WTC11 (cell line): ENCODE measurements at regions not wholly inside any gene's neighbourhood (a gene's known extent, or its start where the extent isn't known, plus 50 kb on each side); places are given as distances from the start of the nearest gene placed in this dataset.

Experiments
- ATAC-seq: fragments of 200-7000 bp; cut with Tn5 transposase; 2 replicates; pipeline ENCODE4 v1.10.0; 2021; ENCODE audit warnings: mild to moderate bottlenecking, moderate library complexity
- CTCF ChIA-PET: fragments of 300-600 bp; sonication (Branson Sonifier 250); formaldehyde crosslinking; loops from one replicate; lab custom pipeline; 2021; ENCODE audit warnings: antibody characterized with exemption; lab: Charles Lee
- POLR2A ChIA-PET: fragments of 350-600 bp; sonication (Branson Sonifier 250); formaldehyde crosslinking; loops from one replicate; lab custom pipeline; 2021; ENCODE audit warnings: antibody characterized with exemption; lab: Charles Lee
- DNase-seq: peaks from one replicate; pipeline ENCODE4 v3.0.0; 2021; ENCODE audit warnings: low spot score
- H3K27ac Mint-ChIP-seq: 2 replicates; pipeline ENCODE4 v1.8.0; 2021; ENCODE audit warnings: mixed read lengths
- H3K27me3 Mint-ChIP-seq: 2 replicates; pipeline ENCODE4 v1.8.0; 2021; ENCODE audit warnings: low read depth, mild to moderate bottlenecking, moderate library complexity, mixed read lengths
- H3K36me3 Mint-ChIP-seq: 2 replicates; pipeline ENCODE4 v1.8.0; 2021; ENCODE audit warnings: mixed read lengths
- H3K4me1 Mint-ChIP-seq: 2 replicates; pipeline ENCODE4 v1.8.0; 2022; ENCODE audit warnings: mixed read lengths
- H3K4me3 Mint-ChIP-seq: 2 replicates; pipeline ENCODE4 v1.8.0; 2021; ENCODE audit warnings: mild to moderate bottlenecking, moderate library complexity, mixed read lengths
- H3K9me3 Mint-ChIP-seq: 2 replicates; pipeline ENCODE4 v1.8.0; 2021; ENCODE audit warnings: mixed read lengths
- CREM ChIP-seq: sonication (generic); formaldehyde crosslinking; IDR thresholded peaks from 2 replicates; pipeline ENCODE4 v1.8.1; 2022; ENCODE audit warnings: mild to moderate bottlenecking, missing genetic modification reagents, moderate library complexity
- FOXK1 ChIP-seq: sonication (generic); formaldehyde crosslinking; IDR thresholded peaks from 2 replicates; pipeline ENCODE4 v1.8.0; 2022; ENCODE audit warnings: mild to moderate bottlenecking, moderate library complexity, missing genetic modification reagents
- IRF2 ChIP-seq: sonication (generic); formaldehyde crosslinking; IDR thresholded peaks from 2 replicates; pipeline ENCODE4 v1.8.0; 2022; ENCODE audit warnings: low read depth, missing genetic modification reagents, borderline replicate concordance
- JAZF1 ChIP-seq: fragments of 250-450 bp; sonication (Bioruptor Pico); IDR thresholded peaks from 2 replicates; pipeline ENCODE4 v1.9.0; 2021; ENCODE audit warnings: moderate library complexity, mild to moderate bottlenecking, inconsistent platforms
- MYBL2 ChIP-seq: sonication (generic); formaldehyde crosslinking; IDR thresholded peaks from 2 replicates; pipeline ENCODE4 v1.8.1; 2023; ENCODE audit warnings: mild to moderate bottlenecking, moderate library complexity, missing genetic modification reagents
- NFE2L1 ChIP-seq: sonication (generic); formaldehyde crosslinking; IDR thresholded peaks from 2 replicates; pipeline ENCODE4 v1.8.1; 2023; ENCODE audit warnings: missing genetic modification reagents
- NR1H2 ChIP-seq: sonication (generic); formaldehyde crosslinking; IDR thresholded peaks from 2 replicates; pipeline ENCODE4 v1.9.0; 2021; ENCODE audit warnings: mild to moderate bottlenecking, moderate library complexity, missing genetic modification reagents
- SMAD3 ChIP-seq: sonication (generic); formaldehyde crosslinking; IDR thresholded peaks from 2 replicates; pipeline ENCODE4 v1.8.0; 2022; ENCODE audit warnings: missing genetic modification reagents, mild to moderate bottlenecking, borderline replicate concordance
- SOX15 ChIP-seq: fragments of 250-450 bp; sonication (Bioruptor Pico); IDR thresholded peaks from 2 replicates; pipeline ENCODE4 v1.9.0; 2021; ENCODE audit warnings: mild to moderate bottlenecking
- TEAD1 ChIP-seq: sonication (generic); formaldehyde crosslinking; IDR thresholded peaks from 2 replicates; pipeline ENCODE4 v1.8.0; 2022; ENCODE audit warnings: mild to moderate bottlenecking, missing genetic modification reagents
- TP53 ChIP-seq: sonication (generic); formaldehyde crosslinking; IDR thresholded peaks from 2 replicates; pipeline ENCODE4 v1.8.1; 2023; ENCODE audit warnings: mild to moderate bottlenecking, missing genetic modification reagents
- ZBTB43 ChIP-seq: sonication (generic); formaldehyde crosslinking; IDR thresholded peaks from 2 replicates; pipeline ENCODE4 v1.8.1; 2023; ENCODE audit warnings: mild to moderate bottlenecking, missing genetic modification reagents
- ZNF121 ChIP-seq: sonication (generic); formaldehyde crosslinking; IDR thresholded peaks from 2 replicates; pipeline ENCODE4 v1.8.0; 2023; ENCODE audit warnings: missing genetic modification reagents
- ZNF232 ChIP-seq: sonication (generic); formaldehyde crosslinking; IDR thresholded peaks from 2 replicates; pipeline ENCODE4 v1.8.0; 2022; ENCODE audit warnings: mild to moderate bottlenecking, missing genetic modification reagents
- ZNF281 ChIP-seq: sonication (generic); formaldehyde crosslinking; IDR thresholded peaks from 2 replicates; pipeline ENCODE4 v1.8.0; 2023; ENCODE audit warnings: mild to moderate bottlenecking, missing genetic modification reagents
- ZNF317 ChIP-seq: sonication (generic); formaldehyde crosslinking; IDR thresholded peaks from 2 replicates; pipeline ENCODE4 v1.8.1; 2023; ENCODE audit warnings: low read depth, mild to moderate bottlenecking, moderate library complexity, missing genetic modification reagents, borderline replicate concordance
- ZNF396 ChIP-seq: fragments of 250-450 bp; sonication (Bioruptor Pico); IDR thresholded peaks from 2 replicates; pipeline ENCODE4 v1.8.0; 2021; ENCODE audit warnings: mild to moderate bottlenecking, moderate library complexity, borderline replicate concordance
- TF ChIP-seq, protein P1 (sequence below): fragments of 200-600 bp; IDR thresholded peaks from 2 replicates; pipeline ENCODE4 v1.8.0; 2022; ENCODE audit warnings: antibody characterized with exemption
- TF ChIP-seq, protein P2 (sequence below): sonication (generic); formaldehyde crosslinking; IDR thresholded peaks from 2 replicates; pipeline ENCODE4 v1.8.0; 2022; ENCODE audit warnings: mild to moderate bottlenecking, missing genetic modification reagents
- TF ChIP-seq, protein P3 (sequence below): sonication (generic); formaldehyde crosslinking; IDR thresholded peaks from 2 replicates; pipeline ENCODE4 v1.8.1; 2023; ENCODE audit warnings: mild to moderate bottlenecking, missing genetic modification reagents, borderline replicate concordance

DNA sequence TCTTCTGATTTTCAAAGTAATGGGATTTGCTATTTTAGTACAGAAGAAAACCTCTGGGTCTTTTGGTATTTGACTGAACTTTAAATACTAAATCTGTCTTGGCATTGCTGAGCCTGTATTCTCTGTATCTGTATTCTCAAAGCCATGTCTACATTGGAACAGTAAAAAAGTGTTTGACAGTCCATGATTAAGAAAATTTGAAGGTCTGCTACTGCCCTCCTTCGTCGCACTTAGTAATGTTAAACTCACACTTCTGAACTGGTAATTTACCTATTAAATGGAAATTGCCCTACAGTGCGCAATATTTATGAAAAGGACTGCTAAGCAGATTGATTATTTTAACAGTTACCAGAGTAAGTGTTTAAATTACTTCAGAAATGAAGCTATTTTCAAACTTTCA lies 165.7 kb upstream of the SMC2 start:
- POLR2A ChIA-PET = no interaction called here
- no peaks in the 10 kb centered on the region for H3K27me3 Mint-ChIP-seq
- no peaks in the 10 kb centered on the region for H3K36me3 Mint-ChIP-seq

GRCh38 chr9:103941104-103941503 lies 153.0 kb upstream of the SMC2 start:
- H3K4me3 Mint-ChIP-seq = no peak overlapping the region
- ChIA-PET POLR2A (no interaction called here), CTCF (no interaction called here)
- H3K27ac Mint-ChIP-seq = no peak overlapping the region
- H3K27me3 Mint-ChIP-seq = no peaks in the 10 kb centered on the region
- TF ChIP-seq, protein P1, sequence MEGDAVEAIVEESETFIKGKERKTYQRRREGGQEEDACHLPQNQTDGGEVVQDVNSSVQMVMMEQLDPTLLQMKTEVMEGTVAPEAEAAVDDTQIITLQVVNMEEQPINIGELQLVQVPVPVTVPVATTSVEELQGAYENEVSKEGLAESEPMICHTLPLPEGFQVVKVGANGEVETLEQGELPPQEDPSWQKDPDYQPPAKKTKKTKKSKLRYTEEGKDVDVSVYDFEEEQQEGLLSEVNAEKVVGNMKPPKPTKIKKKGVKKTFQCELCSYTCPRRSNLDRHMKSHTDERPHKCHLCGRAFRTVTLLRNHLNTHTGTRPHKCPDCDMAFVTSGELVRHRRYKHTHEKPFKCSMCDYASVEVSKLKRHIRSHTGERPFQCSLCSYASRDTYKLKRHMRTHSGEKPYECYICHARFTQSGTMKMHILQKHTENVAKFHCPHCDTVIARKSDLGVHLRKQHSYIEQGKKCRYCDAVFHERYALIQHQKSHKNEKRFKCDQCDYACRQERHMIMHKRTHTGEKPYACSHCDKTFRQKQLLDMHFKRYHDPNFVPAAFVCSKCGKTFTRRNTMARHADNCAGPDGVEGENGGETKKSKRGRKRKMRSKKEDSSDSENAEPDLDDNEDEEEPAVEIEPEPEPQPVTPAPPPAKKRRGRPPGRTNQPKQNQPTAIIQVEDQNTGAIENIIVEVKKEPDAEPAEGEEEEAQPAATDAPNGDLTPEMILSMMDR = no peak
- TF ChIP-seq IRF2 (CRISPR knock-in tag) (no peak), FOXK1 (CRISPR knock-in tag) (no peak), ZNF232 (CRISPR knock-in tag) (no peak), SMAD3 (CRISPR knock-in tag) (no peak), TEAD1 (CRISPR knock-in tag) (no peak)
- H3K9me3 Mint-ChIP-seq = no peaks in the 10 kb centered on the region
- no peaks in the 10 kb centered on the region for H3K36me3 Mint-ChIP-seq
- DNase-seq = peak; percentile 51
- H3K4me1 Mint-ChIP-seq = peaks cover 6% of the 10 kb centered on the region
- no peak; the same call in 1 of the 2 replicates for ATAC-seq

More for the DNA sequence above, 165.7 kb upstream of the SMC2 start:
- H3K9me3 Mint-ChIP-seq = no peaks in the 10 kb centered on the region
- CTCF ChIA-PET = no interaction called here
- DNase-seq (no peak), ATAC-seq (no peak)
- no peak for TF ChIP-seq ZNF396 (CRISPR knock-in tag)
- TF ChIP-seq JAZF1 = no peak
- TF ChIP-seq SOX15 = no peak
- TF ChIP-seq NFE2L1 (CRISPR knock-in tag) = no peak
- TF ChIP-seq FOXK1 (CRISPR knock-in tag) = no peak
- TF ChIP-seq CREM (CRISPR knock-in tag) = no peak
- no peak overlapping the region for H3K4me3 Mint-ChIP-seq
- no peaks in the 10 kb centered on the region for H3K4me1 Mint-ChIP-seq
- no peak overlapping the region for H3K27ac Mint-ChIP-seq

- Mint-ChIP-seq H3K27me3 (no peaks in the 10 kb centered on the region), H3K4me1 (peaks cover 6% of the 10 kb centered on the region), H3K9me3 (no peaks in the 10 kb centered on the region), H3K4me3 (no peak overlapping the region), H3K27ac (no peak overlapping the region), H3K36me3 (no peaks in the 10 kb centered on the region)
- TF ChIP-seq TEAD1 (CRISPR knock-in tag) (no peak), ZNF317 (CRISPR knock-in tag) (no peak), ZNF121 (CRISPR knock-in tag) (no peak), NR1H2 (CRISPR knock-in tag) (no peak), ZNF396 (CRISPR knock-in tag) (no peak), MYBL2 (CRISPR knock-in tag) (no peak), ZNF281 (CRISPR knock-in tag) (no peak), TP53 (CRISPR knock-in tag) (no peak), ZBTB43 (no peak)
- TF ChIP-seq, protein P2, sequence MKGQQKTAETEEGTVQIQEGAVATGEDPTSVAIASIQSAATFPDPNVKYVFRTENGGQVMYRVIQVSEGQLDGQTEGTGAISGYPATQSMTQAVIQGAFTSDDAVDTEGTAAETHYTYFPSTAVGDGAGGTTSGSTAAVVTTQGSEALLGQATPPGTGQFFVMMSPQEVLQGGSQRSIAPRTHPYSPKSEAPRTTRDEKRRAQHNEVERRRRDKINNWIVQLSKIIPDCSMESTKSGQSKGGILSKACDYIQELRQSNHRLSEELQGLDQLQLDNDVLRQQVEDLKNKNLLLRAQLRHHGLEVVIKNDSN (CRISPR knock-in tag) = no peak
- TF ChIP-seq, protein P3, sequence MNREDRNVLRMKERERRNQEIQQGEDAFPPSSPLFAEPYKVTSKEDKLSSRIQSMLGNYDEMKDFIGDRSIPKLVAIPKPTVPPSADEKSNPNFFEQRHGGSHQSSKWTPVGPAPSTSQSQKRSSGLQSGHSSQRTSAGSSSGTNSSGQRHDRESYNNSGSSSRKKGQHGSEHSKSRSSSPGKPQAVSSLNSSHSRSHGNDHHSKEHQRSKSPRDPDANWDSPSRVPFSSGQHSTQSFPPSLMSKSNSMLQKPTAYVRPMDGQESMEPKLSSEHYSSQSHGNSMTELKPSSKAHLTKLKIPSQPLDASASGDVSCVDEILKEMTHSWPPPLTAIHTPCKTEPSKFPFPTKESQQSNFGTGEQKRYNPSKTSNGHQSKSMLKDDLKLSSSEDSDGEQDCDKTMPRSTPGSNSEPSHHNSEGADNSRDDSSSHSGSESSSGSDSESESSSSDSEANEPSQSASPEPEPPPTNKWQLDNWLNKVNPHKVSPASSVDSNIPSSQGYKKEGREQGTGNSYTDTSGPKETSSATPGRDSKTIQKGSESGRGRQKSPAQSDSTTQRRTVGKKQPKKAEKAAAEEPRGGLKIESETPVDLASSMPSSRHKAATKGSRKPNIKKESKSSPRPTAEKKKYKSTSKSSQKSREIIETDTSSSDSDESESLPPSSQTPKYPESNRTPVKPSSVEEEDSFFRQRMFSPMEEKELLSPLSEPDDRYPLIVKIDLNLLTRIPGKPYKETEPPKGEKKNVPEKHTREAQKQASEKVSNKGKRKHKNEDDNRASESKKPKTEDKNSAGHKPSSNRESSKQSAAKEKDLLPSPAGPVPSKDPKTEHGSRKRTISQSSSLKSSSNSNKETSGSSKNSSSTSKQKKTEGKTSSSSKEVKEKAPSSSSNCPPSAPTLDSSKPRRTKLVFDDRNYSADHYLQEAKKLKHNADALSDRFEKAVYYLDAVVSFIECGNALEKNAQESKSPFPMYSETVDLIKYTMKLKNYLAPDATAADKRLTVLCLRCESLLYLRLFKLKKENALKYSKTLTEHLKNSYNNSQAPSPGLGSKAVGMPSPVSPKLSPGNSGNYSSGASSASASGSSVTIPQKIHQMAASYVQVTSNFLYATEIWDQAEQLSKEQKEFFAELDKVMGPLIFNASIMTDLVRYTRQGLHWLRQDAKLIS (CRISPR knock-in tag) = no peak
- ATAC-seq (no peak), DNase-seq (no peak)
- ChIA-PET POLR2A (no interaction called here), CTCF (no interaction called here)
Observed at GRCh38 chr9:103942200-103942599, 151.9 kb upstream of the SMC2 start.
